Activated T-helper 2 cell treated with anti-CD3 and anti-CD28 coated beads, Interferon-gamma antibody, Interleukin-2, Interleukin-4, amounts not matched to agents 10 μg/mL and 5 μg/mL and 100 μg/mL, durations not matched to agents 14 hours and 24 hours and 36 hours (primary cell): ENCODE measurements at regions not wholly inside any gene's neighbourhood (a gene's known extent, or its start where the extent isn't known, plus 50 kb on each side); places are given as distances from the start of the nearest gene placed in this dataset.
A peak's percentile ranks its signal among the peaks of the same experiment; 100 is the strongest.

Experiments used
- DNase-seq: peaks from one replicate; pipeline ENCODE4 v3.0.0; 2021; ENCODE audit warnings: low spot score
- H3K27ac Mint-ChIP-seq: one replicate; pipeline ENCODE4 v1.8.0; 2021; ENCODE audit warnings: mixed read lengths
- H3K27me3 Mint-ChIP-seq: one replicate; pipeline ENCODE4 v1.8.0; 2021; ENCODE audit warnings: low read depth, mixed read lengths
- H3K36me3 Mint-ChIP-seq: one replicate; pipeline ENCODE4 v1.8.0; 2021; ENCODE audit warnings: low read depth, mixed read lengths
- H3K4me1 Mint-ChIP-seq: one replicate; pipeline ENCODE4 v1.8.0; 2021; ENCODE audit warnings: low read depth, mixed read lengths
- H3K4me3 Mint-ChIP-seq: one replicate; pipeline ENCODE4 v1.8.0; 2021; ENCODE audit warnings: low read depth, mild to moderate bottlenecking, moderate library complexity, mixed read lengths
- H3K9me3 Mint-ChIP-seq: one replicate; pipeline ENCODE4 v1.8.0; 2021; ENCODE audit warnings: mixed read lengths
- intact Hi-C: fragments of 100-400 bp; cut with micrococcal nuclease; formaldehyde crosslinking; loops from one replicate; pipeline ENCODE4 v1.15.1; 2023

DNA sequence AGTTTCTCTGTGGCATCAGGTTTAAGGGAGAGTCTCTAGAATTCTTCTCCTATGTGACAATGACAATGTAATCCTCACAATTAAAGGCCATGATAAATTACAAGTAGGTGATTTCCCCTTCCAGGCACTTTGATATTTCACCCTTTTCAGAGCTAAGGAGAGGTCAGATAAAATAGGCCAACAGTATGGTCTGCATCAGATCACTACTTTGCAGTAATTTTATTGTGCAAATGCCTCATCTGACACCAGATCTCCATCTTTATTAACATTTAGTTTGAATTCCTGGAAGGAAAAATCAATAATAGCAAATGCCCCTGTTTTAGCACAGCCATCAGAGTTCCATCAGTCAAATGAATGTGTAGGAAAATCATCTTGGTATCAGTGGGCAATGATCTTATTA, 72.8 kb upstream of the RAB27B start:
- Mint-ChIP-seq H3K27me3 (peaks cover 34% of the 10 kb centered on the region), H3K9me3 (no peaks in the 10 kb centered on the region)
- intact Hi-C loops: no loop called here

DNA sequence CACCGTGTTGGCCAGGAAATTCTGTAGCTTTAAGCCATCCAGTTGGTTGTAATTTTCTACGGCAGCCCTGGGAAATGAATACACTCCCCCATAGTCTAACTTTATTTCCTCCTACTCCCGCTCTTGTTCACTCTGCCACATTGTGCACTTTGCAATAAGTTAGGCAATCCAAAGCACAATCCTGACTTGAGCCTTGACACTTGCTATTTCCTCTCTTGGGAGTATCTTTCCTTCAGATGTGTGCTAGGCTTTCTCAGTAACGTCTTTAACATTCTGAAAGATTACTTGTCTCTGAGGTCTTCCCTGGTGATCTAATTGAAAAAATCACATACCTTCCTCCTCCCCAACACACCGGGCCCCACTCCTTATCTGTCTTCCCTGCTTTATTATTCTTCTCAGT, 65.9 kb upstream of the RAB27B start:
- Mint-ChIP-seq H3K36me3 (no peaks in the 10 kb centered on the region), H3K4me1 (no peaks in the 10 kb centered on the region), H3K27me3 (peaks cover 55% of the 10 kb centered on the region), H3K9me3 (no peaks in the 10 kb centered on the region), H3K4me3 (no peak overlapping the region), H3K27ac (no peak overlapping the region)
- intact Hi-C loops: no loop called here
- DNase-seq: no peak

More for the DNA sequence above, 72.8 kb upstream of the RAB27B start:
- no peaks in the 10 kb centered on the region for H3K4me1 Mint-ChIP-seq
- no peaks in the 10 kb centered on the region for H3K36me3 Mint-ChIP-seq
- no peak for DNase-seq
- H3K4me3 Mint-ChIP-seq: no peak overlapping the region
- no peak overlapping the region for H3K27ac Mint-ChIP-seq

DNA sequence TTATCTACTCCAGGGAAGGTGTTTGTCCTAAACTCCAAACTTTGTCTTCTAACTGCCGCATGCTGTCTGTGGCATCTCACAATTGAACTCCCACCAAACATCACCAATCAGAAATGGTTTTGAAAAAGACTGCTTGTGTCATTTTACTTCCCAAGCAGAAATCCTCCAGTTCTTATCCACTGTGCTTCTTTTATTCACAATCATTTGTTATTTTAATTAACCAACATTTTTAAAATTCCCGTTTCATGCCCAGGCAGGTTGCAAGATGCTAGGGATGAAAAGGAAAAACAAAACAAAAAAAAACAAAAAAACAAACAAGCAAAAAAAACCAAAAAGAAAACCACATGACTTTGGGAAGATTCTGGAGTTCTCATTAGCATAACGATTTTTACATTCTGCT, 63.5 kb upstream of the RAB27B start:
- Mint-ChIP-seq H3K4me3 (no peak overlapping the region), H3K36me3 (no peaks in the 10 kb centered on the region)
- DNase-seq: no peak

DNA sequence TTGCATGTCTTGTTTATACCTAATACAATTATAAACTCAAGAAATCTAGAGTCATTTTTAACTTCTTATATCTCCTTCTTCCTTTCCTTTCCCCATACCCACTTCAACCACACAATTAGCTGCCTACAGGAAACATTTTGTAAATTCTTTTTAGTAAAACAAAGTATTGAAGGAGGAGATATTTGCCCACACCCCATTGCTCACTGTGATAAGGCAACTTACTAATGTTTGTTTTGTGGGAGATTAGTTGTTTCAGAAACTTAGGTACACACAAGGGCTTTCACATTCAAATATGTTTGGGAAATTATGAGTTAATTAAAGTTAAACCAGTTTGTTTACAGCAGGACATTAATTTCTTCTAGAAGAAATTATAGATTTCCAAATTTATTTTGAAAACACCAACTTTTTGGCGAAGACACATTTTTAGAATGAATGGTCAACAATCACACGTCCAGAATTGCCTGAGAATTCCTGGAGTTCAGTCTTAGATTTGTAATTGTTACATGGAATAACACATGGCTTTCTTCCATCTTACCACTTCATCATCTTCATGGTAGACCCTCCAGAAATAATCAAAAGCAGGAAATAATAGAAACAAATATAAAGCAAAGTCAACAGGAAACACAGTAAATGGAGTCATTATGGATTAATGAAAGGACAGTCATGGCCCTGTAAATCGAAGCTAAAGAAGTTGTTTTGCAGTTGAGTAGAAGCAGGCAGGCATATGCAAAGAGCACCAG, 62.5 kb upstream of the RAB27B start:
- H3K4me3 Mint-ChIP-seq: no peak overlapping the region
- H3K4me1 Mint-ChIP-seq: no peaks in the 10 kb centered on the region
- peaks cover 61% of the 10 kb centered on the region for H3K27me3 Mint-ChIP-seq
- intact Hi-C loops: no loop called here
- no peaks in the 10 kb centered on the region for H3K9me3 Mint-ChIP-seq
- H3K36me3 Mint-ChIP-seq: no peaks in the 10 kb centered on the region
- H3K27ac Mint-ChIP-seq: no peak overlapping the region
- DNase-seq: no peak

More for the DNA sequence above, 63.5 kb upstream of the RAB27B start:
- H3K27me3 Mint-ChIP-seq: peaks cover 68% of the 10 kb centered on the region
- no peaks in the 10 kb centered on the region for H3K9me3 Mint-ChIP-seq
- no peaks in the 10 kb centered on the region for H3K4me1 Mint-ChIP-seq
- no peak overlapping the region for H3K27ac Mint-ChIP-seq
- intact Hi-C loops: no loop called here

GRCh38 chr18:54766634-54767033, 61.6 kb upstream of the RAB27B start:
- intact Hi-C loops: no loop called here
- H3K27ac Mint-ChIP-seq: no peak overlapping the region
- no peaks in the 10 kb centered on the region for H3K9me3 Mint-ChIP-seq
- H3K4me1 Mint-ChIP-seq: no peaks in the 10 kb centered on the region
- H3K4me3 Mint-ChIP-seq: no peak overlapping the region
- H3K36me3 Mint-ChIP-seq: no peaks in the 10 kb centered on the region
- DNase-seq: no peak
- H3K27me3 Mint-ChIP-seq: peaks cover 58% of the 10 kb centered on the region

- no peak for DNase-seq
- H3K27ac Mint-ChIP-seq: no peak overlapping the region
- H3K36me3 Mint-ChIP-seq: no peaks in the 10 kb centered on the region
- peaks cover 56% of the 10 kb centered on the region for H3K27me3 Mint-ChIP-seq
- peaks cover 2% of the 10 kb centered on the region for H3K4me1 Mint-ChIP-seq
- intact Hi-C loops: no loop called here
- no peaks in the 10 kb centered on the region for H3K9me3 Mint-ChIP-seq
- H3K4me3 Mint-ChIP-seq: no peak overlapping the region
Observed at GRCh38 chr18:54767098-54767497, 61.2 kb upstream of the RAB27B start.

- Mint-ChIP-seq H3K27me3 (peaks cover 43% of the 10 kb centered on the region), H3K36me3 (no peaks in the 10 kb centered on the region), H3K4me3 (no peak overlapping the region), H3K9me3 (no peaks in the 10 kb centered on the region), H3K27ac (no peak overlapping the region), H3K4me1 (peaks cover 7% of the 10 kb centered on the region)
- DNase-seq: no peak
- intact Hi-C loops: no loop called here
Observed at GRCh38 chr18:54769526-54770464, 58.5 kb upstream of the RAB27B start.

- intact Hi-C loops: no loop called here
- no peak overlapping the region for H3K4me3 Mint-ChIP-seq
- peaks cover 25% of the 10 kb centered on the region for H3K4me1 Mint-ChIP-seq
- no peak for DNase-seq
- H3K36me3 Mint-ChIP-seq: no peaks in the 10 kb centered on the region
- H3K27me3 Mint-ChIP-seq: peaks cover 23% of the 10 kb centered on the region
- H3K27ac Mint-ChIP-seq: no peak overlapping the region
- no peaks in the 10 kb centered on the region for H3K9me3 Mint-ChIP-seq
Observed at GRCh38 chr18:54772056-54772455, 56.2 kb upstream of the RAB27B start.

DNA sequence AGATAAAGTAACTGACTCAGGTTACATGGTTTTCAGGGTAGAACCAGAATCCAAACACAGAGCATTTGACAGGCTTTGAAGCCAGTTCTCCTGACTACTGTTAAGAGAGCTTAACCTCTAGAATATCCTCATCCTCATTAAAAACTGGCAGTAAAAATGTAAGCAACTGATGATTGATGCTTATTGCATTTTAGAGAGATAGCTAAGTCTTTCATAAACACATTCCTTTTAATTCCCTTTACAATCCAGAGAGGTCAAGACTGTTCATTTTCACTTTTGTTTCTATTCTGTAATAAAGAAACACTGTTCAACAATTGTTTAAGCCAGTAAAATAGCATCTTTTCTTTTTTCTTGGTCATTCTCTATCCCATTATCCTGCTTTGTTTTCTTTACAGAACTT, 53.9 kb upstream of the RAB27B start:
- DNase-seq: no peak
- intact Hi-C loops: no loop called here
- Mint-ChIP-seq H3K4me3 (no peak overlapping the region), H3K9me3 (no peaks in the 10 kb centered on the region), H3K36me3 (no peaks in the 10 kb centered on the region), H3K27ac (no peak overlapping the region), H3K27me3 (peaks cover 6% of the 10 kb centered on the region), H3K4me1 (peaks cover 29% of the 10 kb centered on the region)

DNA sequence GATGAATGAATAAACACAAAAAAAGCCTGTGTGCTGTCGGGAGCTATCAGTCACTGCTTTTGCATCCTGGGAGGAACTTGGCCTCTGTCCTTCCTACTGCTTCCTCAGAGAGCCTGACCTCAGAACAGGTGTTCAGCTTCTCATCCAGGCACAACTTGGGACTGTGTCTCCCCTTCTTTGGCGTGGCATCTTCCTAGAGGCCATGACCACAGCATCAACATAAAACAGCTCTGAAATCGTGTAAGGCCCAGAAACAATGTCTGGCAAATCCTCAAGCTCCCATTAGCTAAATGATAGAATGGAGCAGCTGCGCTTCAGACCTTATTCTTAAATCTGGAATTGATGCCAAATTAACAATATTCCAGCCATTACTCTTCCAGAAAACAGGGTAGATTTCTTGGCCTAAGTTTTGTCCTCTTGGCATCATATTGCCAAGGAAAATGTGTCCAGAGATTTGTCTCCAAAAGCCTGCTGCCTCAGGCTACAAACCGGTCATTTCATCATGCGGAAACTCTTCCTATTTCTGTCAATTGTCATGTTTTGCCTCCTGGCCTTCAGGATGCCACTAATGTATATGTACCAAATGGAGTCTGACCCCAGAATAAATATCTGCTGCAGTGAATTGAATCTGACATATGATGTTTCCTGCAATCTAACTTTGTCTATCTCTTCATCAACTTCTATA, 53.2 kb upstream of the RAB27B start:
- Mint-ChIP-seq H3K27ac (no peak overlapping the region), H3K27me3 (peaks cover 7% of the 10 kb centered on the region), H3K36me3 (no peaks in the 10 kb centered on the region), H3K9me3 (no peaks in the 10 kb centered on the region), H3K4me3 (no peak overlapping the region), H3K4me1 (peaks cover 29% of the 10 kb centered on the region)
- intact Hi-C loops: no loop called here
- DNase-seq: no peak

DNA sequence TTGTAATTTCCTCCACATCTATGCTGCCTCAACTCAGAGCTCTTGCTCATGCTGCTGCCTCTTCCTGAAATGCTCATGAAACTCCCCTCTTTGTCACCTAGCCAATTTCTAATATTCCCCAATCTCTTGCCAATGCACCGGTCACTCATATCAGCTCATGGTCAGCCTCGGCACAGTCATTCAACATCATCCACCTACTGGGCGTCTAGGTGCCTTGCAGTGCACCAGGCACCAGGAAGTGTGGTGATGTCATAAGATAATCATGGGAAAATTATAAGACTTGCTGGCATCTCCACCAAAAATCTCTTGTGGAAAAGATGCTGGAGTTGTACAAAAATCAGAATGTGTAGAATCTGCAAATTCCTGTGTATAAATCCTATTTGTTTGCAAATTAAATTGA, 52.6 kb upstream of the RAB27B start:
- DNase-seq: no peak
- intact Hi-C loops: loop anchor here (1.0 kb wide), 6 partner anchors 31 to 77 kb away; partner anchors contain the start of gene RAB27B
- peak overlapping the region; percentile 10 for H3K27ac Mint-ChIP-seq

GRCh38 chr18:54776282-54776977, 51.8 kb upstream of the RAB27B start:
- Mint-ChIP-seq H3K4me1 (peaks cover 29% of the 10 kb centered on the region), H3K27me3 (peaks cover 10% of the 10 kb centered on the region), H3K27ac (peak overlapping the region; percentile 77), H3K9me3 (no peaks in the 10 kb centered on the region), H3K36me3 (no peaks in the 10 kb centered on the region), H3K4me3 (no peak overlapping the region)
- no peak for DNase-seq
- intact Hi-C loops: loop anchor here (1.0 kb wide), 6 partner anchors 30 to 76 kb away; partner anchors contain the start of gene RAB27B

More for the DNA sequence above, 52.6 kb upstream of the RAB27B start:
- Mint-ChIP-seq H3K4me1 (peaks cover 29% of the 10 kb centered on the region), H3K9me3 (no peaks in the 10 kb centered on the region), H3K27me3 (peaks cover 10% of the 10 kb centered on the region), H3K36me3 (no peaks in the 10 kb centered on the region), H3K4me3 (no peak overlapping the region)
